OCI-LY1 (cell line): ENCODE measurements at regions not wholly inside any gene's neighbourhood (a gene's known extent, or its start where the extent isn't known, plus 50 kb on each side); places are given as distances from the start of the nearest gene placed in this dataset.

Experiments used
- H2AFZ ChIP-seq: fragments of 200-600 bp; sonication (generic), shearing (Covaris generic); 2 replicates; pipeline ENCODE4 v1.6.0; 2014; ENCODE audit warnings: antibody characterized with exemption, mild to moderate bottlenecking, low read length
- H3F3A ChIP-seq: fragments of 200-600 bp; sonication (generic), shearing (Covaris generic); 2 replicates; pipeline ENCODE4 v1.6.0; 2014; ENCODE audit warnings: mild to moderate bottlenecking, antibody characterized with exemption, low read length, moderate library complexity; ENCODE audit not compliant: insufficient read depth
- H3K27ac ChIP-seq: fragments of 200-600 bp; sonication (generic); 2 replicates; pipeline ENCODE4 v1.5.1; 2014; ENCODE audit warnings: low read length, mixed run types, mild to moderate bottlenecking, low read depth; ENCODE audit not compliant: poor library complexity, severe bottlenecking
- H3K27me3 ChIP-seq: fragments of 200-600 bp; sonication (generic); 2 replicates; pipeline ENCODE4 v1.6.0; 2014; ENCODE audit warnings: antibody characterized with exemption, mild to moderate bottlenecking, low read length, moderate library complexity; ENCODE audit not compliant: insufficient read depth
- H3K36me3 ChIP-seq: fragments of 200-600 bp; sonication (generic); 2 replicates; pipeline ENCODE4 v1.6.1; 2014; ENCODE audit warnings: mild to moderate bottlenecking, antibody characterized with exemption, low read length, moderate library complexity, mixed read lengths; ENCODE audit not compliant: insufficient read depth
- H3K4me1 ChIP-seq: fragments of 200-600 bp; sonication (generic); 2 replicates; pipeline ENCODE4 v1.5.1; 2014; ENCODE audit warnings: mild to moderate bottlenecking, low read length, moderate library complexity; ENCODE audit not compliant: insufficient read depth, severe bottlenecking
- H3K4me2 ChIP-seq: fragments of 200-600 bp; sonication (generic), shearing (Covaris generic); 2 replicates; pipeline ENCODE4 v1.6.1; 2014; ENCODE audit warnings: low read length
- H3K4me3 ChIP-seq: fragments of 200-600 bp; sonication (generic); 2 replicates; pipeline ENCODE4 v1.5.1; 2014; ENCODE audit warnings: low read length, low read depth, mild to moderate bottlenecking, mixed read lengths; ENCODE audit not compliant: poor library complexity, severe bottlenecking
- H3K79me2 ChIP-seq: fragments of 200-600 bp; shearing (Covaris generic); 2 replicates; pipeline ENCODE4 v1.6.1; 2016; ENCODE audit warnings: mixed run types, low read length, mixed read lengths; ENCODE audit not compliant: insufficient read depth
- H3K9ac ChIP-seq: fragments of 200-600 bp; sonication (generic), shearing (Covaris generic); 2 replicates; pipeline ENCODE4 v1.6.1; 2014; ENCODE audit warnings: mild to moderate bottlenecking, low read length, mixed read lengths
- H3K9me2 ChIP-seq: fragments of 200-600 bp; sonication (generic), shearing (Covaris generic); 2 replicates; pipeline ENCODE4 v1.6.1; 2014; ENCODE audit warnings: low read depth, mild to moderate bottlenecking, low read length, mixed read lengths
- H3K9me3 ChIP-seq: fragments of 200-600 bp; shearing (Covaris generic); 2 replicates; pipeline ENCODE4 v1.6.1; 2014; ENCODE audit warnings: low read length, mixed read lengths
- H4K20me1 ChIP-seq: fragments of 200-600 bp; sonication (generic), shearing (Covaris generic); 2 replicates; pipeline ENCODE4 v1.6.0; 2016; ENCODE audit warnings: mild to moderate bottlenecking, low read length; ENCODE audit not compliant: insufficient read depth
- CTCF ChIP-seq: fragments of 200-600 bp; sonication (generic), shearing (Covaris generic); IDR thresholded peaks from 2 replicates; pipeline ENCODE4 v1.5.1; 2017; ENCODE audit warnings: mild to moderate bottlenecking, antibody characterized with exemption, low read length, moderate library complexity, mixed read lengths
- EZH2 ChIP-seq: fragments of 200-600 bp; sonication (generic), shearing (Covaris generic); IDR thresholded peaks from 2 replicates; pipeline ENCODE4 v1.8.0; 2017; ENCODE audit warnings: borderline replicate concordance, mixed run types, mild to moderate bottlenecking, antibody characterized with exemption, low read length, moderate library complexity, mixed read lengths

GRCh38 chr3:103889675-103890074 lies 1454.9 kb downstream of the ZPLD1 start:
- Histone ChIP-seq H3K27ac (no peak overlapping the region), H3K4me2 (no peak overlapping the region), H3K36me3 (no peaks in the 10 kb centered on the region), H3K9ac (no peak overlapping the region), H3K4me1 (no peaks in the 10 kb centered on the region), H3K27me3 (no peaks in the 10 kb centered on the region), H3K79me2 (no peaks in the 10 kb centered on the region), H3K9me2 (no peaks in the 10 kb centered on the region), H3F3A (no peaks in the 10 kb centered on the region), H3K4me3 (no peak overlapping the region), H2AFZ (no peak overlapping the region), H3K9me3 (no peaks in the 10 kb centered on the region), H4K20me1 (no peaks in the 10 kb centered on the region)
- TF ChIP-seq CTCF (no peak), EZH2 (no peak)

- Histone ChIP-seq H3K9me2 (no peaks in the 10 kb centered on the region), H3K27ac (no peak overlapping the region), H3K27me3 (no peaks in the 10 kb centered on the region), H3K4me2 (no peak overlapping the region), H3K4me3 (no peak overlapping the region), H3K36me3 (no peaks in the 10 kb centered on the region), H3F3A (no peaks in the 10 kb centered on the region), H4K20me1 (no peaks in the 10 kb centered on the region), H2AFZ (no peak overlapping the region), H3K9me3 (no peaks in the 10 kb centered on the region), H3K9ac (no peak overlapping the region), H3K79me2 (no peaks in the 10 kb centered on the region), H3K4me1 (no peaks in the 10 kb centered on the region)
- TF ChIP-seq CTCF (no peak), EZH2 (no peak)
These were observed 1459.5 kb downstream of the ZPLD1 start for GRCh38 chr3:103894162-103894822.

GRCh38 chr3:103899328-103899727 lies 1464.5 kb downstream of the ZPLD1 start:
- no peak overlapping the region for H3K9ac ChIP-seq
- no peaks in the 10 kb centered on the region for H3K36me3 ChIP-seq
- no peak overlapping the region for H3K4me3 ChIP-seq
- H3K79me2 ChIP-seq, result no peaks in the 10 kb centered on the region
- H2AFZ ChIP-seq, result no peak overlapping the region
- TF ChIP-seq EZH2 (no peak), CTCF (no peak)
- no peaks in the 10 kb centered on the region for H3K9me3 ChIP-seq
- H3K4me2 ChIP-seq, result no peak overlapping the region
- no peak overlapping the region for H3K27ac ChIP-seq
- no peaks in the 10 kb centered on the region for H3F3A ChIP-seq
- no peaks in the 10 kb centered on the region for H3K27me3 ChIP-seq
- no peaks in the 10 kb centered on the region for H3K4me1 ChIP-seq
- H3K9me2 ChIP-seq, result no peaks in the 10 kb centered on the region
- H4K20me1 ChIP-seq, result no peaks in the 10 kb centered on the region
